OCI-LY1 (cell line): ENCODE measurements at regions not wholly inside any gene's neighbourhood (a gene's known extent, or its start where the extent isn't known, plus 50 kb on each side); places are given as distances from the start of the nearest gene placed in this dataset.

Source experiments
- H2AFZ ChIP-seq: fragments of 200-600 bp; sonication (generic), shearing (Covaris generic); 2 replicates; pipeline ENCODE4 v1.6.0; 2014; ENCODE audit warnings: antibody characterized with exemption, mild to moderate bottlenecking, low read length
- H3F3A ChIP-seq: fragments of 200-600 bp; sonication (generic), shearing (Covaris generic); 2 replicates; pipeline ENCODE4 v1.6.0; 2014; ENCODE audit warnings: mild to moderate bottlenecking, antibody characterized with exemption, low read length, moderate library complexity; ENCODE audit not compliant: insufficient read depth
- H3K27ac ChIP-seq: fragments of 200-600 bp; sonication (generic); 2 replicates; pipeline ENCODE4 v1.5.1; 2014; ENCODE audit warnings: low read length, mixed run types, mild to moderate bottlenecking, low read depth; ENCODE audit not compliant: poor library complexity, severe bottlenecking
- H3K27me3 ChIP-seq: fragments of 200-600 bp; sonication (generic); 2 replicates; pipeline ENCODE4 v1.6.0; 2014; ENCODE audit warnings: antibody characterized with exemption, mild to moderate bottlenecking, low read length, moderate library complexity; ENCODE audit not compliant: insufficient read depth
- H3K36me3 ChIP-seq: fragments of 200-600 bp; sonication (generic); 2 replicates; pipeline ENCODE4 v1.6.1; 2014; ENCODE audit warnings: mild to moderate bottlenecking, antibody characterized with exemption, low read length, moderate library complexity, mixed read lengths; ENCODE audit not compliant: insufficient read depth
- H3K4me1 ChIP-seq: fragments of 200-600 bp; sonication (generic); 2 replicates; pipeline ENCODE4 v1.5.1; 2014; ENCODE audit warnings: mild to moderate bottlenecking, low read length, moderate library complexity; ENCODE audit not compliant: insufficient read depth, severe bottlenecking
- H3K4me2 ChIP-seq: fragments of 200-600 bp; sonication (generic), shearing (Covaris generic); 2 replicates; pipeline ENCODE4 v1.6.1; 2014; ENCODE audit warnings: low read length
- H3K4me3 ChIP-seq: fragments of 200-600 bp; sonication (generic); 2 replicates; pipeline ENCODE4 v1.5.1; 2014; ENCODE audit warnings: low read length, low read depth, mild to moderate bottlenecking, mixed read lengths; ENCODE audit not compliant: poor library complexity, severe bottlenecking
- H3K79me2 ChIP-seq: fragments of 200-600 bp; shearing (Covaris generic); 2 replicates; pipeline ENCODE4 v1.6.1; 2016; ENCODE audit warnings: mixed run types, low read length, mixed read lengths; ENCODE audit not compliant: insufficient read depth
- H3K9ac ChIP-seq: fragments of 200-600 bp; sonication (generic), shearing (Covaris generic); 2 replicates; pipeline ENCODE4 v1.6.1; 2014; ENCODE audit warnings: mild to moderate bottlenecking, low read length, mixed read lengths
- H3K9me2 ChIP-seq: fragments of 200-600 bp; sonication (generic), shearing (Covaris generic); 2 replicates; pipeline ENCODE4 v1.6.1; 2014; ENCODE audit warnings: low read depth, mild to moderate bottlenecking, low read length, mixed read lengths
- H3K9me3 ChIP-seq: fragments of 200-600 bp; shearing (Covaris generic); 2 replicates; pipeline ENCODE4 v1.6.1; 2014; ENCODE audit warnings: low read length, mixed read lengths
- H4K20me1 ChIP-seq: fragments of 200-600 bp; sonication (generic), shearing (Covaris generic); 2 replicates; pipeline ENCODE4 v1.6.0; 2016; ENCODE audit warnings: mild to moderate bottlenecking, low read length; ENCODE audit not compliant: insufficient read depth
- EZH2 ChIP-seq: fragments of 200-600 bp; sonication (generic), shearing (Covaris generic); IDR thresholded peaks from 2 replicates; pipeline ENCODE4 v1.8.0; 2017; ENCODE audit warnings: borderline replicate concordance, mixed run types, mild to moderate bottlenecking, antibody characterized with exemption, low read length, moderate library complexity, mixed read lengths
- TF ChIP-seq, protein P1 (sequence below): fragments of 200-600 bp; sonication (generic), shearing (Covaris generic); IDR thresholded peaks from 2 replicates; pipeline ENCODE4 v1.5.1; 2017; ENCODE audit warnings: mild to moderate bottlenecking, antibody characterized with exemption, low read length, moderate library complexity, mixed read lengths

DNA sequence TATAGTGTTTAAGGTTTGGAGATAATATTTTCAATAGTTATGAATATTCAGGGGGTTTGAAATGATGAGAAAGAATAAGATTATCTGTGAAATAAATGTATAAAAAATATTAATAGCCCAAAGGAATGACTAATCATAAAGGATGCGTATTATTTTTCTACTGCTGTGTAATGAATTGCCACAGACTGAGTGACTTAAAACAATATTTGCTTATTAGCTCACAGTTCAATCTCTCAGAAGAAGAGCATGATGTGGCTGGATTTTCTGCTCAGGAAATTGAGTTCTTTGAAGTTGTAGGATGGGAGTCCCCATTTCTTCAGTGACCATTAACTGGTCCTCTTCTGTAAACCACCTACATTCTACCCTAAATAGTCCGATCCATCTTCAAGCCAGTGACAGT is 1680.8 kb upstream of the AGA start:
- H3K4me2 ChIP-seq, result no peak overlapping the region
- H3K9me3 ChIP-seq, result no peaks in the 10 kb centered on the region
- H3K9me2 ChIP-seq, result no peaks in the 10 kb centered on the region
- no peaks in the 10 kb centered on the region for H4K20me1 ChIP-seq
- no peaks in the 10 kb centered on the region for H3K27me3 ChIP-seq
- no peak overlapping the region for H3K27ac ChIP-seq
- no peak overlapping the region for H3K4me3 ChIP-seq
- H2AFZ ChIP-seq, result no peak overlapping the region
- H3K36me3 ChIP-seq, result no peaks in the 10 kb centered on the region
- H3K9ac ChIP-seq, result no peak overlapping the region
- no peak for TF ChIP-seq EZH2
- TF ChIP-seq, protein P1, sequence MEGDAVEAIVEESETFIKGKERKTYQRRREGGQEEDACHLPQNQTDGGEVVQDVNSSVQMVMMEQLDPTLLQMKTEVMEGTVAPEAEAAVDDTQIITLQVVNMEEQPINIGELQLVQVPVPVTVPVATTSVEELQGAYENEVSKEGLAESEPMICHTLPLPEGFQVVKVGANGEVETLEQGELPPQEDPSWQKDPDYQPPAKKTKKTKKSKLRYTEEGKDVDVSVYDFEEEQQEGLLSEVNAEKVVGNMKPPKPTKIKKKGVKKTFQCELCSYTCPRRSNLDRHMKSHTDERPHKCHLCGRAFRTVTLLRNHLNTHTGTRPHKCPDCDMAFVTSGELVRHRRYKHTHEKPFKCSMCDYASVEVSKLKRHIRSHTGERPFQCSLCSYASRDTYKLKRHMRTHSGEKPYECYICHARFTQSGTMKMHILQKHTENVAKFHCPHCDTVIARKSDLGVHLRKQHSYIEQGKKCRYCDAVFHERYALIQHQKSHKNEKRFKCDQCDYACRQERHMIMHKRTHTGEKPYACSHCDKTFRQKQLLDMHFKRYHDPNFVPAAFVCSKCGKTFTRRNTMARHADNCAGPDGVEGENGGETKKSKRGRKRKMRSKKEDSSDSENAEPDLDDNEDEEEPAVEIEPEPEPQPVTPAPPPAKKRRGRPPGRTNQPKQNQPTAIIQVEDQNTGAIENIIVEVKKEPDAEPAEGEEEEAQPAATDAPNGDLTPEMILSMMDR, result no peak
- H3K79me2 ChIP-seq, result no peaks in the 10 kb centered on the region
- H3F3A ChIP-seq, result no peaks in the 10 kb centered on the region
- no peaks in the 10 kb centered on the region for H3K4me1 ChIP-seq

DNA sequence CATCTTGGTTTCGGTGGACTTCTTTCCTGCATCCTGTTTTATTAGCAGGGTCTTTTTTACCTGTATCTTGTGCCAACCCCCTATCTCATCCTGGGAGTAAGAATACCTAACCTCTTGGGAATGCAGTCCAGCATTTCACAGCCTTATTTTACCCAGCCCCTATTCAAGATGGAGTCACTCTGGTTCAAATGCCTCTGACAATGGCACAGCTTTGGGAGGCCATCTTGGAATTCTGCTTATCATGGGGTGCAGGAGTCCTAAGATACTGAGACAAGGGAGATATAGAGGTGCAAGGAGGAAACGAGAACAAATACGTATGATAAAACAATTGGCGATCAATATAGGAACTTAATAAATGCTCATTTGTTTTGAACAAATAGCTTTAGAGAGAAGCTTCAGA is 1682.2 kb upstream of the AGA start:
- Histone ChIP-seq H2AFZ (no peak overlapping the region), H3F3A (no peaks in the 10 kb centered on the region), H3K4me3 (no peak overlapping the region), H3K9me3 (no peaks in the 10 kb centered on the region), H3K36me3 (no peaks in the 10 kb centered on the region), H4K20me1 (no peaks in the 10 kb centered on the region), H3K79me2 (no peaks in the 10 kb centered on the region), H3K27ac (no peak overlapping the region), H3K27me3 (no peaks in the 10 kb centered on the region), H3K9ac (no peak overlapping the region), H3K9me2 (no peaks in the 10 kb centered on the region), H3K4me2 (no peak overlapping the region), H3K4me1 (no peaks in the 10 kb centered on the region)
- TF ChIP-seq, protein P1, result no peak
- TF ChIP-seq EZH2, result no peak

DNA sequence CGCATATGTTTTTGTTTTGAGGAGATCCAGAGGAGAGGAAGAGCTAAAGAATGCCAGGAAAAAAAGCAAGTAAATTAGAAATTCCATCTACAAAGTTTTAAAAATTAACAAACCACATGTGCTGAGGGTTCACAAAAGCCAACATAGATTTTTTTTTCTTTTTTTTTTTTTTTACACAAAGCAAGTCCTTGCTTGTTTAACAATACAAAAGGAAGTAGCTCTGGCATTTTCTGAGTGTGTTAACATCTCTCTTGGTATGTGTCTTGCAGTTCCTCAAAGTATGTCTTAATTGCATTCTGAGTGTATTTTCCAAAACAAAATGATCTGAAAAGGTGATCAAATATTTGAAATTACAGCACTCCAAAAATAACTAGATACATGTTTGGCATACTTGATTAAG is 1682.7 kb upstream of the AGA start:
- H3K27me3 ChIP-seq, result no peaks in the 10 kb centered on the region

More for the DNA sequence above, 1682.7 kb upstream of the AGA start:
- Histone ChIP-seq H3K9me2 (no peaks in the 10 kb centered on the region), H3K27ac (no peak overlapping the region), H3K79me2 (no peaks in the 10 kb centered on the region), H3K4me1 (no peaks in the 10 kb centered on the region), H3K4me3 (no peak overlapping the region), H3K9ac (no peak overlapping the region), H3F3A (no peaks in the 10 kb centered on the region), H3K9me3 (no peaks in the 10 kb centered on the region), H4K20me1 (no peaks in the 10 kb centered on the region), H3K36me3 (no peaks in the 10 kb centered on the region), H2AFZ (no peak overlapping the region), H3K4me2 (no peak overlapping the region)
- TF ChIP-seq, protein P1, result no peak
- no peak for TF ChIP-seq EZH2
